Caco-2 (cell line): ENCODE measurements at regions not wholly inside any gene's neighbourhood (a gene's known extent, or its start where the extent isn't known, plus 50 kb on each side); places are given as distances from the start of the nearest gene placed in this dataset.

Experiments used
- BruUV-seq: library from RNA; stranded (reverse); fragments of 400-500 nt; replicated peaks from 2 replicates; lab custom pipeline; 2021; lab: Mats Ljungman, UMichigan
- CTCF ChIA-PET: fragments of 300-600 bp; sonication (Branson Sonifier 250); formaldehyde crosslinking; loops from one replicate; lab custom pipeline; 2022; ENCODE audit warnings: antibody characterized with exemption; lab: Charles Lee
- POLR2A ChIA-PET: fragments of 300-600 bp; sonication (Branson Sonifier 250); formaldehyde crosslinking; loops from one replicate; lab custom pipeline; 2022; ENCODE audit warnings: antibody characterized with exemption; lab: Charles Lee
- DNase-seq, 2 experiments: peaks; one replicate each; pipeline versions ENCODE4 v3.0.0 to v3.0.0-alpha.2; 2020 to 2022
- H3K27me3 ChIP-seq: replicated peaks from 2 replicates; pipeline ENCODE4 v1.6.0; 2011; ENCODE audit warnings: low read length; ENCODE audit not compliant: control insufficient read depth, insufficient read depth
- H3K36me3 ChIP-seq: 2 replicates; pipeline ENCODE4 v1.5.1; 2011; ENCODE audit warnings: low read length; ENCODE audit not compliant: control insufficient read depth, insufficient read depth
- H3K4me1 ChIP-seq: fragments of 250-450 bp; sonication (Bioruptor Pico); 2 replicates; pipeline ENCODE4 v1.5.1; 2020; ENCODE audit warnings: mild to moderate bottlenecking
- H3K4me3 ChIP-seq: 2 replicates; pipeline ENCODE4 v1.5.1; 2011; ENCODE audit warnings: low read depth, mild to moderate bottlenecking, control low read depth, low read length
- H3K9me3 ChIP-seq: fragments of 250-450 bp; sonication (Bioruptor Pico); 2 replicates; pipeline ENCODE4 v1.5.1; 2020; ENCODE audit warnings: mild to moderate bottlenecking, moderate library complexity
- H3K27ac Mint-ChIP-seq: one replicate; pipeline ENCODE4 v1.8.0; 2022; ENCODE audit warnings: mixed read lengths; ENCODE audit not compliant: unreplicated experiment
- H3K27me3 Mint-ChIP-seq: one replicate; pipeline ENCODE4 v1.8.0; 2022; ENCODE audit warnings: mixed read lengths; ENCODE audit not compliant: insufficient read depth, unreplicated experiment
- H3K36me3 Mint-ChIP-seq: one replicate; pipeline ENCODE4 v1.8.0; 2022; ENCODE audit warnings: mild to moderate bottlenecking, mixed read lengths; ENCODE audit not compliant: insufficient read depth, unreplicated experiment
- H3K4me1 Mint-ChIP-seq: one replicate; pipeline ENCODE4 v1.8.0; 2022; ENCODE audit warnings: low read depth, mixed read lengths; ENCODE audit not compliant: unreplicated experiment
- H3K4me3 Mint-ChIP-seq: one replicate; pipeline ENCODE4 v1.8.0; 2022; ENCODE audit warnings: mild to moderate bottlenecking, moderate library complexity, mixed read lengths; ENCODE audit not compliant: unreplicated experiment
- H3K9me3 Mint-ChIP-seq: one replicate; pipeline ENCODE4 v1.8.0; 2022; ENCODE audit warnings: mixed read lengths; ENCODE audit not compliant: unreplicated experiment
- intact Hi-C: fragments of 100-400 bp; cut with micrococcal nuclease; formaldehyde crosslinking; loops from one replicate; pipeline ENCODE4 v1.10.0; 2022; ENCODE audit not compliant: unreplicated experiment
- TF ChIP-seq, protein P1 (sequence below), 2 experiments: fragments of 200-600 bp in 1 of 2; IDR thresholded peaks; 1 replicate in 1 of 2; 2 replicates in 1 of 2; pipeline versions ENCODE4 v1.5.1 to v1.8.0; 2011 to 2022; ENCODE audit warnings: antibody characterized with exemption in 1 of 2, control low read depth in 1 of 2, inconsistent platforms in 1 of 2, low read depth in 1 of 2, low read length in 1 of 2, mild to moderate bottlenecking in 1 of 2, moderate library complexity in 1 of 2; ENCODE audit not compliant: insufficient read depth in 1 of 2, severe bottlenecking in 1 of 2, unreplicated experiment in 1 of 2

GRCh38 chr15:45842151-45842550 is 207.3 kb downstream of the SQOR start:
- no TSS peak for BruUV-seq
- Mint-ChIP-seq H3K36me3 (no peaks in the 10 kb centered on the region), H3K27ac (no peak overlapping the region), H3K9me3 (no peaks in the 10 kb centered on the region), H3K4me1 (peaks cover 6% of the 10 kb centered on the region), H3K4me3 (no peak overlapping the region), H3K27me3 (no peaks in the 10 kb centered on the region)
- H3K9me3 ChIP-seq, result no peaks in the 10 kb centered on the region
- H3K4me3 ChIP-seq, result no peak overlapping the region
- peak in 1 of 2 experiments; percentile 15 for DNase-seq
- TF ChIP-seq, protein P1, sequence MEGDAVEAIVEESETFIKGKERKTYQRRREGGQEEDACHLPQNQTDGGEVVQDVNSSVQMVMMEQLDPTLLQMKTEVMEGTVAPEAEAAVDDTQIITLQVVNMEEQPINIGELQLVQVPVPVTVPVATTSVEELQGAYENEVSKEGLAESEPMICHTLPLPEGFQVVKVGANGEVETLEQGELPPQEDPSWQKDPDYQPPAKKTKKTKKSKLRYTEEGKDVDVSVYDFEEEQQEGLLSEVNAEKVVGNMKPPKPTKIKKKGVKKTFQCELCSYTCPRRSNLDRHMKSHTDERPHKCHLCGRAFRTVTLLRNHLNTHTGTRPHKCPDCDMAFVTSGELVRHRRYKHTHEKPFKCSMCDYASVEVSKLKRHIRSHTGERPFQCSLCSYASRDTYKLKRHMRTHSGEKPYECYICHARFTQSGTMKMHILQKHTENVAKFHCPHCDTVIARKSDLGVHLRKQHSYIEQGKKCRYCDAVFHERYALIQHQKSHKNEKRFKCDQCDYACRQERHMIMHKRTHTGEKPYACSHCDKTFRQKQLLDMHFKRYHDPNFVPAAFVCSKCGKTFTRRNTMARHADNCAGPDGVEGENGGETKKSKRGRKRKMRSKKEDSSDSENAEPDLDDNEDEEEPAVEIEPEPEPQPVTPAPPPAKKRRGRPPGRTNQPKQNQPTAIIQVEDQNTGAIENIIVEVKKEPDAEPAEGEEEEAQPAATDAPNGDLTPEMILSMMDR (IDR thresholded peaks at IDR 0.05; ENCODE audit: insufficient read depth in 1 of 2, low read depth in 1 of 2, low read length in 1 of 2, severe bottlenecking in 1 of 2, unreplicated experiment in 1 of 2), result no peak
- intact Hi-C loops, result no loop called here
- H3K27me3 ChIP-seq, result no peaks in the 10 kb centered on the region
- peaks cover 11% of the 10 kb centered on the region; the same call in 1 of the 2 replicates for H3K4me1 ChIP-seq
- ChIA-PET POLR2A (no interaction called here), CTCF (interaction anchor here (0.6 to 1.2 kb wide), 3 partner anchors 12 to 137 kb away, joined by 3 to 4 read pairs (median 3); no protein-coding TSS in a partner anchor)
- no peaks in the 10 kb centered on the region for H3K36me3 ChIP-seq

DNA sequence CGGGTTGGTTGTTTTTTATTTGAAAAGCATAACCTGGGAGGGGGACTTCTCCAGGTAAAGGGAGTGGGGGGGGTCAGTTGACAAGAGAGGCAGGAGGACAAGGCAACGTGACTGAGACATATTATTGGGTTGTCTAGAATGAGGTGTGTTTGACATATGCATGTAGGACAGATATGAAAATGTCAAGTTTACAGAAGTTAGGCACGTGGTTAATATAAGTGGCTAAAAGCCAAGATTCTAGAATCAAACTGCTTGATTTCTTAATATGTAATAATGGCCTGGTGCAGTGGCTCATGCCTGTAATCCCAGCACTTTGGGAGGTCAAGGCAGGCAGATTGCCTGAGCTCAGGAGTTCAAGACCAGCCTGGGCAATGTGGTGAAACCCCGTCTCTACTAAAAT is 212.8 kb downstream of the SQOR start:
- H3K36me3 Mint-ChIP-seq, result no peaks in the 10 kb centered on the region
- Histone ChIP-seq H3K4me3 (no peak overlapping the region), H3K9me3 (no peaks in the 10 kb centered on the region), H3K36me3 (no peaks in the 10 kb centered on the region), H3K27me3 (no peaks in the 10 kb centered on the region), H3K4me1 (no peaks in the 10 kb centered on the region)
- TF ChIP-seq, protein P1 (IDR thresholded peaks at IDR 0.05; ENCODE audit: insufficient read depth in 1 of 2, low read depth in 1 of 2, low read length in 1 of 2, severe bottlenecking in 1 of 2, unreplicated experiment in 1 of 2), result no peak
- H3K4me3 Mint-ChIP-seq, result no peak overlapping the region
- ChIA-PET CTCF (no interaction called here), POLR2A (no interaction called here)
- H3K27ac Mint-ChIP-seq, result no peak overlapping the region
- no TSS peak for BruUV-seq
- no peak for DNase-seq
- H3K9me3 Mint-ChIP-seq, result peaks cover 8% of the 10 kb centered on the region
- intact Hi-C loops, result no loop called here
- H3K27me3 Mint-ChIP-seq, result no peaks in the 10 kb centered on the region
- H3K4me1 Mint-ChIP-seq, result no peaks in the 10 kb centered on the region

DNA sequence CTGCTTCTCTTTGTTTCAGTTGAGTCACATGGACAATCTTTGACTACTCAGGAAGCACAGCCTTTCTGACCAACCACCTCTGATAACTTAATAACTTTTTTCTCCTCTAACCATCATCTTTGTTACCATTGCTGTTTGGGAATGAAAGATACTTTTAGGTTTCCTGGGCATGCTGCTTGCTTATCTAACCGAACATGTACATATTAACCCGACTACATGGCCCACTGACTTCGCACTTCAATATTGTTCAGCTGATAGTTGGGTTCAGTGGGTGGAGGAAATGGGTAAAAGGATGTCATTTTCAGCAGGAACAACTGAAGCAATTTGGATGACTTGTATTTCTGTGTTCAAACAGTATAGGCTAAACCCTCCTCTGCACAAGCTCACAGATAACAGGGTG is 214.3 kb downstream of the SQOR start:
- Histone ChIP-seq H3K9me3 (no peaks in the 10 kb centered on the region), H3K4me3 (no peak overlapping the region), H3K36me3 (no peaks in the 10 kb centered on the region), H3K4me1 (no peaks in the 10 kb centered on the region), H3K27me3 (no peaks in the 10 kb centered on the region)
- Mint-ChIP-seq H3K4me1 (no peaks in the 10 kb centered on the region), H3K4me3 (no peak overlapping the region), H3K9me3 (peaks cover 8% of the 10 kb centered on the region), H3K27me3 (no peaks in the 10 kb centered on the region), H3K36me3 (no peaks in the 10 kb centered on the region), H3K27ac (no peak overlapping the region)
- no peak for DNase-seq
- POLR2A ChIA-PET, result no interaction called here
- intact Hi-C loops, result no loop called here
- CTCF ChIA-PET, result no interaction called here
- TF ChIP-seq, protein P1 (IDR thresholded peaks at IDR 0.05; ENCODE audit: insufficient read depth in 1 of 2, low read depth in 1 of 2, low read length in 1 of 2, severe bottlenecking in 1 of 2, unreplicated experiment in 1 of 2), result no peak
- no TSS peak for BruUV-seq
